ENCODE measurements at regions not wholly inside any gene's neighbourhood (a gene's known extent, or its start where the extent isn't known, plus 50 kb on each side); places are given as distances from the start of the nearest gene placed in this dataset.

DNA sequence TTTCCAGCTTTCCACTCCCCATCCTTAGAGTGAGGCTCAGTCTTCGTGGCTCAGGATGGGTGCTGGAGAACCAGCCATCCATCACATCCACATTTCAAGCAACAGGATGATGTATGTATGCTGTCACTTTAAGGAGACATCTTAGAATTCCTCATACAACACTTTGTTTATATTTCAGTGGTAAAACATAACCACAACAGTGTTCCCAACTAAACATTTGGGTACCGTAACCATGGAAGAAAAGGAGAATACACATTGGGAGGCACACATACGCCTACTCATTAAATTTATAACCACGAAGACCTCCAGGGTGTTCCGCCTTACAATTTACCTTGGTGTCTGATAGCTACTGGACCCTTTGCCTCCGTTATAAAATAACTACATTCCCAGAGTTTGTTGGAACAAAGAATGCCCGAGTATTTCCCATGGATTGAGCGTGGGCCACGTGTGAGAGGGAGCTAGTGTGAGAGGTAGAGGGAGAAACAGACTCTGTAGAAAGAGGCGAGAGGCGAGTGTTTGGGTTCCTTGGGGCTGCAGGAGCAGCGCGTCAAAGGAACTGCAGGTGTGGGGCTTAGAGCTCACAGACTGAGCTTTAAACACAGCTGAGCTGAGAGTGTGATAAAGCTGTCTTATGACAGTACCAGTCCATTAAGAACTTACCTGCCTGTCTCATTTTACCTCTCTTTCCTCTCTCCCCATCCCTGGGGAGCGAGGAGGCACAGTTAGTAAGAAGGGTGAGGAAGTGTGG is 111.5 kb upstream of the USP24 start:
- intact Hi-C loops (cut with DNase I; ENCODE audit: low total_unique reads) = no loop called here
- DNase-seq (ENCODE audit: low spot score in 2 of 2) = peak in 1 of 2 donors; percentile 31
- WGBS, 2 donors = 70 to 76% methylated on average over 14 of the region's 14 CpGs
- no peak for TF ChIP-seq CTCF (IDR thresholded peaks at IDR 0.05)
- no peak for TF ChIP-seq POLR2A (IDR thresholded peaks at IDR 0.05)
- no peak overlapping the region for H3K4me3 ChIP-seq (ENCODE audit: low read depth, poor library complexity, severe bottlenecking)

GRCh38 chr1:55323760-55324159 is 108.6 kb upstream of the USP24 start:
- DNase-seq (ENCODE audit: low spot score in 2 of 2) = no peak
- intact Hi-C loops (cut with DNase I; ENCODE audit: low total_unique reads) = no loop called here
- no peak overlapping the region for H3K4me3 ChIP-seq (ENCODE audit: low read depth, poor library complexity, severe bottlenecking)
- WGBS, 2 donors = 88 to 89% methylated on average over 6 of the region's 6 CpGs
- no peak for TF ChIP-seq POLR2A (IDR thresholded peaks at IDR 0.05)
- TF ChIP-seq CTCF (IDR thresholded peaks at IDR 0.05) = no peak

DNA sequence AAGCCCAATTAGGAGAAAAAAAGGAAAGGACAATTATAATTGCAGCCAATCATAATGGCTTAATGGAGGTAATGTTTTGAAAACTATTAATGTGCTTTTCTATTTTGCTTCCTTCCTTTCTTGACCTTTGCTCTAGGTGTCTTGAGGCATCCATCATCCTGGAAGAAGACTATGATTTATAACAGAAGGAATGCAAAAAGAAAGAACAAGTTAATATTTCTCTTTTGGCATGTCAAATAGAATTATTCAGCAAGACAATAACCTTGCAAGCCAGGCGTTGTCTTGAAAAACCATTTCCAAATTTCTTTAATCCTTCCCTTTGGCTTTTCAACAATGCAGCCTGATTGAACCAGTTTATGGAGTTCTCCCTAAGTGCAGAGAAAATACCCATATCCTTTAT is 107.7 kb upstream of the USP24 start:
- H3K4me3 ChIP-seq (ENCODE audit: low read depth, poor library complexity, severe bottlenecking) = no peak overlapping the region
- 65% methylated on average over 1 of the region's 1 CpG for WGBS, 2 donors
- DNase-seq (ENCODE audit: low spot score in 2 of 2) = no peak
- TF ChIP-seq POLR2A (IDR thresholded peaks at IDR 0.05) (no peak), CTCF (IDR thresholded peaks at IDR 0.05) (no peak)
- intact Hi-C loops (cut with DNase I; ENCODE audit: low total_unique reads) = no loop called here

DNA sequence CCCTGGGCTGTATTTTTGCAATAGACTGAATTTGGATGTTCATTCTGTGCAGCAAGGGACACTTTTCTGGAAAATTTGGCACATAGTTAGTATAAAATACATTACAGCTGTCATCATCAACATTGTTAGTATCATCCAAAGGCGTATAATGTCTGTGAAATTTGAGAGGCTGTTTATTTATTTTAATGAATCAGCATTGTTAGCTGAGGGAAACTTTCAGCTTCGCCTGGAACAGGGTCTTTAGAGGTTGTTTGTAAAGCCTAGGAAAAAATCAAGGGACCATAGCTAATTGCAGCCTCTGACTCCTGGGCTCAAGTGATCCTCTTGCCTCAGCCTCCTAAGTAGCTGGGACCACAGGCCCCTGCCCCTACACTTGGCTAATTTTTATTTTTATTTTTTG is 106.8 kb upstream of the USP24 start:
- H3K4me3 ChIP-seq (ENCODE audit: low read depth, poor library complexity, severe bottlenecking) = no peak overlapping the region
- DNase-seq (ENCODE audit: low spot score in 2 of 2) = peak in 1 of 2 donors; percentile 31
- 50 to 65% methylated on average over 2 of the region's 2 CpGs for WGBS, 2 donors
- intact Hi-C loops (cut with DNase I; ENCODE audit: low total_unique reads) = no loop called here
- TF ChIP-seq CTCF (IDR thresholded peaks at IDR 0.05) (no peak), POLR2A (IDR thresholded peaks at IDR 0.05) (no peak)

GRCh38 chr1:55320891-55321290 is 105.7 kb upstream of the USP24 start:
- WGBS, 2 donors = 57 to 78% methylated on average over 2 of the region's 2 CpGs
- intact Hi-C loops (cut with DNase I; ENCODE audit: low total_unique reads) = no loop called here
- no peak overlapping the region for H3K4me3 ChIP-seq (ENCODE audit: low read depth, poor library complexity, severe bottlenecking)
- peak in 1 of 2 donors; percentile 14 for DNase-seq (ENCODE audit: low spot score in 2 of 2)
- no peak for TF ChIP-seq POLR2A (IDR thresholded peaks at IDR 0.05)
- no peak for TF ChIP-seq CTCF (IDR thresholded peaks at IDR 0.05)

All from lower leg skin (tissue), 4 donors.